ENCODE measurements at regions not wholly inside any gene's neighbourhood (a gene's known extent, or its start where the extent isn't known, plus 50 kb on each side); places are given as distances from the start of the nearest gene placed in this dataset.

DNA sequence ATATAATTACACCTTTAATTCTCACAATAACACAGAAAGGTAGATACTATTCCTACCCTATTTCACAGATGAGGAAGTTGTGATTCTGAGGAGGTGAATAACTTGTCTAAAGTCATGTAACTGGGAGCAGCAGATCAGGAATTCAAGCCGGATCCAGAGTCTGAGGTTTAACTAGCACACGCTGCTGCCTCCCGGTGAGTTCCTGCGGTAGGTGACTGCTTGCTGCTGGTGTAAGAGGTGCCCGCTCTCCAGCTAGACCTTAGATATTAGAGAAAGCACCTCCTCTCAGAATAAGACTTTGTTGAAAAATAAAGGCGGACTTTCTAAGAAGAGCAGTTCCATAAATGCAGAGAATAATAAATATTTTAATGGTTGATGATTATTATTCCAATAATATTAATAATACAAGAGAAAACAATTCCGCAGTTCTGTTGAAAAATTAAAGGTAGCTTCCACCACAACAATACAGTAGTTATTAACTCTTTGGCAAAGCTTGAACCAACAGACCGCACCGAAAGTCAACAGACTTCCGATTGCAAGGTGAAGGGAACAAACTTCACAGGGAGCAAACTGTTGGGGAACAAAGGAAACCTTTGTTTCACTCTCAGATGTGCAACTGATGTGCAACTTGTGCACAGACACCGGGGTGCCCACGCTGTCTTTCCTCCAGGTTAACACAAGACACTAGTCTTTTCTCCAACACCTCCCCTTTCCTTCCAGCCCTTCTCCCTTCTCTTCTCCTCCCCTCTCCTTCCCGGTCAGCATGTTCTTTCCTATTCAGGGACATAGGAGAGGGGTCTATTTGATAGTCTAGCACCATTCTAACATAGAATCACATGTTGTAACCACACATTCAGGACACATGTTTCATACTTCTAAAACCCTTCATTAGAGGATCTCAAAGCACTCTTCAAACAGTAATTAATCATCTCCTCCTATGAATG, 73.2 kb upstream of the EGLN3 start:
- Histone ChIP-seq H3K4me1 (ENCODE audit: insufficient read depth, low read length) (peaks cover 4% of the 10 kb centered on the region), H3K27me3 (ENCODE audit: insufficient read depth, low read length) (no peaks in the 10 kb centered on the region), H3K4me3 (ENCODE audit: low read length) (no peak overlapping the region), H3K9me3 (ENCODE audit: low read depth, low read length) (no peaks in the 10 kb centered on the region)

DNA sequence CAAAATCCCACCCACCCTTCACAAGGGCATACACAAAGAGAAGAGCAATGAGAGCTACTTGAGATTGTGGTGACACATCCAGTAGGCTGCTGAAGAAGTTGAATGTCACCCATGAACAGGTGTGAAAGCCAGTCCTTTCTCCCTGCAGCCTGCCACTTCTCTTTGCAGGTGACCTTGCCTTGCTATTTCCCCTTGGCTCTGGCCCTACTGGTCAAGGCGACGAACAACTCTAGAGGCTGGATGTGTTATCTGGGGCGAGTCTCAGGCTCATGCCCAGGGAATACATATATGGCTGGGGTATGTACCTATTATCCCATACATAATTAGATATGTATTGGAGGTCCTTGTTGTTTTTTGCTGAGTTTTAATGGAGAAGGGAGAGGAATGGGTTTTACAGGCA, 70.2 kb upstream of the EGLN3 start:
- H3K9me3 ChIP-seq (ENCODE audit: low read depth, low read length): no peaks in the 10 kb centered on the region

DNA sequence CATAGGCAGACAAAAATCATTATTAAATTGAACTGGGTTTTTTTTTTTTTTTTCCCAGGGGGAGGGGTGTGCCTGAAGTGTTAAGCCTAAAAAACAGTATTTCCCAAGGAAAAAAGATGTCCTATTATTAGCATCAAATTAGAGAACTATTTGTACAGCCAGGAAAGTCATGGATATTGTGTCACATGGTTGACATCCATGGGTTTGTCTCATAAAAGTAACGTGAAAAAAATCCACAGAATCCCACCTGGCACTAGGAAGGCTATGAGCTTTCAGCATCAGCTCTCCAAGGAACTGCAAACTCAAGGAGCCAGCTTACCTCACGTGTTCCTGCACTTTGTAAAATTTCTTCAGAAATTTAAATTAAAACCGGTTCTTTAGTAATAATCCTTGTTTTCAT, 69.1 kb upstream of the EGLN3 start:
- H3K27me3 ChIP-seq (ENCODE audit: insufficient read depth, low read length): no peaks in the 10 kb centered on the region

More for the DNA sequence above, 70.2 kb upstream of the EGLN3 start:
- no peak overlapping the region for H3K4me3 ChIP-seq (ENCODE audit: low read length)
- no peaks in the 10 kb centered on the region for H3K27me3 ChIP-seq (ENCODE audit: insufficient read depth, low read length)
- H3K4me1 ChIP-seq (ENCODE audit: insufficient read depth, low read length): peaks cover 4% of the 10 kb centered on the region

DNA sequence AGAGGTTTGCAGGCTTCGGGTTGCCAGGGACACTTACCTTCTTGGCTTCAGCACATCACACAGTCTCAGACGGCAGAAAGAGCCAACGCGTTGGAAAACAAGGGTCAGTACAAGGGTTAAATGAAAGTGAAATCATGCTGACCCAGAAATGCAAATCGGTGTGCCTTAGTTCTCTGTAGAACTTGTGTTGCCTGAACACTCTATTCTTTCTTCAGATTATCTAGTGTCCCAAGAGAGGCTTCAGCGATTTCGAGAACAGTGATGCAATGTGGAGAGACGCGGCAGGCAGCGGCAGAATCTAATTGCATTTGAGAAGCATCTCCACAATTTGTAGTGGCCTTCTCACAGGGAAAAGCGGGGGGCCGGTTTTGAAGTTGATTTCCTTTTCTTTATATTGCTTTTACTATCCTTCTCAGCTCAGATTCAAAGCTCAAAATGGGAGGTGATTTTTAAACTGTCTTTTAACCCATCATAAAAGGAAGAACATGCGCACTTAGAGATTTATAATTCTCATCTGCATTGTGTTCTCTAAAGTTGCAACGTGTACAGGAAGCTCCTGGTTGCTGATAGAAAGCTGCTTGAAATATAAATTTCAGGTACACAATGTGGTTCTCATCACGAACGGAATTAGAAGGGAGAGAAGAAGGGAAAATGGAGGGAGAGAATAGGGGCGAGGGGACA, 67.8 kb upstream of the EGLN3 start:
- Histone ChIP-seq H3K4me1 (ENCODE audit: insufficient read depth, low read length) (peaks cover 16% of the 10 kb centered on the region), H3K4me3 (ENCODE audit: low read length) (peak overlapping the region; percentile 38), H3K27me3 (ENCODE audit: insufficient read depth, low read length) (no peaks in the 10 kb centered on the region), H3K9me3 (ENCODE audit: low read depth, low read length) (no peaks in the 10 kb centered on the region)

More for the DNA sequence above, 69.1 kb upstream of the EGLN3 start:
- no peaks in the 10 kb centered on the region for H3K9me3 ChIP-seq (ENCODE audit: low read depth, low read length)
- H3K4me3 ChIP-seq (ENCODE audit: low read length): no peak overlapping the region
- peaks cover 4% of the 10 kb centered on the region for H3K4me1 ChIP-seq (ENCODE audit: insufficient read depth, low read length)

DNA sequence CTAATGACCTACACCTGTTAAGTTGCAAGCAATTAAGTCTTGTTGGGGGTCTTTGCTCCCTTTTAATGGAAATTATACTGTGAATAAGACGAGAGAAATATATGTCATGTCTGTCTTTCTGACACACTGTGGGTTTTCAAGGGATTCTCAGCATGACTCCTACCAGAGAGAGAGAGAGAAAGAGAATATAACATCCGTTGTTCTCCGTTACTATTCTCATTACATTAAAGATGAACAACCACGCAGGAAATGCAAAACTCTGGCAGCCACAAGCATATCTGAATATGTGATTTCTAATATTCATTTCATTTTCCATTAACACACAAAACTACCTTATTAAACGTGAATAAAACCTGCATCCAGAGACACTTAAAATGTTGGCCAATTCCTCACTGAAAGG, 67.3 kb upstream of the EGLN3 start:
- no peaks in the 10 kb centered on the region for H3K9me3 ChIP-seq (ENCODE audit: low read depth, low read length)
- H3K4me3 ChIP-seq (ENCODE audit: low read length): peak overlapping the region; percentile 38
- peaks cover 22% of the 10 kb centered on the region for H3K4me1 ChIP-seq (ENCODE audit: insufficient read depth, low read length)
- H3K27me3 ChIP-seq (ENCODE audit: insufficient read depth, low read length): no peaks in the 10 kb centered on the region

DNA sequence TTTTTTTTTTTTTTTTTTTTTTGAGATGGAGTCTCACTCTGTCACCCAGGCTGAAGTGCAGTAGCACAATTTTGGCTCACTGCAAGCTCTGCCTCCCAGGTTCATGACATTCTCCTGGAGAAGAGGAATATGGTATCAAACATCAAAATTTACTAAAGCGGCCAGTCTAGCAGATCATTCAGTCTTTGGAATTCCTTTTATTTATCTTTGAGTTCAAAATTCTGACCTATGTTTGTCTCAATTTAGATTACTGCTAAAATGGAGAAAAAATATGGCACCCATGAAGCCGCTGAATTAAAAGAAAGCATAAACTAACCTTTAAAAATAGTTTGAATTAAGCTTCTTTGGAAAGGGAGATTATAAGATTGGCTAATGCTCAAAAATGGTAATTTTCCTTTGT, 64.5 kb upstream of the EGLN3 start:
- Histone ChIP-seq H3K4me3 (ENCODE audit: low read length) (no peak overlapping the region), H3K4me1 (ENCODE audit: insufficient read depth, low read length) (peaks cover 32% of the 10 kb centered on the region), H3K27me3 (ENCODE audit: insufficient read depth, low read length) (no peaks in the 10 kb centered on the region), H3K9me3 (ENCODE audit: low read depth, low read length) (no peaks in the 10 kb centered on the region)

DNA sequence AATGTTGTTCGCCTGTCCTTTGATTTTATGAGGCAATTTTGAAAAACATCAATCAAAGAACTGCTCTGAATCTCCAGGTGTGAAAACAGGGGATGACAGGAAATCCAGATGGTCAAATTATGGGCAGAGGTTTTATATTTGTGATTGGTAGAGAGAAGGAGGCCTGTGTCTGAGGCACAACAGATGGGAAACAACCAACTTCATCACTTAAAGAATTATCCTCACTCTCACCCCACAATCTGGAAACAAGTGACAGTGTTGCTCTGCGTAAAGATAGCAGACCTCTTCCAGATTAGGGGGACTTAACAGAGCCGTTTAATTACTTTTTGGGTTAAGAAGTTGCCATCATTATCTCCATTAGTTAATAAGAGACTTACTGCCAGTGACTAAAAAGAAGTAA, 64.1 kb upstream of the EGLN3 start:
- Histone ChIP-seq H3K27me3 (ENCODE audit: insufficient read depth, low read length) (no peaks in the 10 kb centered on the region), H3K4me3 (ENCODE audit: low read length) (no peak overlapping the region), H3K9me3 (ENCODE audit: low read depth, low read length) (no peaks in the 10 kb centered on the region), H3K4me1 (ENCODE audit: insufficient read depth, low read length) (peaks cover 32% of the 10 kb centered on the region)

DNA sequence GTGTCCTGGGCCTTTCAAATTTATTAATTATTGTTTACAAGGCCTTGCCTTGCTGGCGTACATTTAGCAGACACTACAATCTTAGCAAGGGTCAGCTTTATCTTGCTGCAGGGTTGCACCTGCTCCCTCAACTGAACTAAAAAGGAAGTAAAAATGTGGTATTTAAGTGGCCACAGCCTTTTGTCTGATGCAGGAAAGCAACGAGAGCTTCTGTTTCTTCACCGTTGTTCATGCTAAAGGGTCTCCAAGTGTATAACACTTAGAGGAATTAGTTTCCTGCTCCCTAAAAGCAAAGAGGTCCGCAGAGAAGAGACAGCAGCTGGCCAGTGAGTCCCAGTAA, 62.8 kb upstream of the EGLN3 start:
- Histone ChIP-seq H3K4me3 (ENCODE audit: low read length) (no peak overlapping the region), H3K4me1 (ENCODE audit: insufficient read depth, low read length) (peaks cover 27% of the 10 kb centered on the region), H3K27me3 (ENCODE audit: insufficient read depth, low read length) (no peaks in the 10 kb centered on the region)

DNA sequence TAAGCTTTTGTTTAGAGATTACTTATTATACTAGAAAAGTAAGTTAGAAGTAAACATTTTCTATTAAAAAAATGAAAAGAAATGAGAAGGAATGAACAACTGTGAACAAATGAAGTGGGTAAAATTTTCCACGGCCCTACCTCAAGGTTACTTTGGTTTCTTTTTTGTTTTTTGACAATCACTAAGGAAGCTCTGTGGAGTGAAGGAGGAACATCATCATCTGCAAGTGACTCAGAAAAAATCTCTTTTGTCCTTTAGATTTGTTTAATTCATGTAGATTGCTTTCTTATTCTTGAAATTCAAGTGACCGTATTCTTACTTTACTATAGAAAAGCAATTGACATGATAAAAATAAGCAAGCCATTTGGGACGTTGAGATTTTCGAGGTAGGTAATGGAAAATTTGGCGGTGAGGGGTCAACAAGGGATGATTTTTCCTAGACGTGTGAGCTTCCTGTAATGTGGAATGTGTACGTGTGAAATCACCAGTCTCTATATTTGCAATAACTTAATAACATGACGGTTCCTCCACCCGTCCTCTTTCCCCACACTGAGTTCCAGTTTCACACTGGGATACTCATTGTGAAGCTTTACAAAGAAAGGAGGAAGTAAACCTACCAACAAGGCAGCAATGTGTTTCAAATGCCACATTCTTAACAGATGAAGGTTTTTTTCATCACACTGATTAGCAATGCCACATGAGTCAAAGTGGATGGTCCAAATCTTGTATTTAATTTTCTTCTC, 62.3 kb upstream of the EGLN3 start:
- H3K4me3 ChIP-seq (ENCODE audit: low read length): no peak overlapping the region
- H3K27me3 ChIP-seq (ENCODE audit: insufficient read depth, low read length): no peaks in the 10 kb centered on the region
- peaks cover 27% of the 10 kb centered on the region for H3K4me1 ChIP-seq (ENCODE audit: insufficient read depth, low read length)
- no peaks in the 10 kb centered on the region for H3K9me3 ChIP-seq (ENCODE audit: low read depth, low read length)

More for the DNA sequence above, 62.8 kb upstream of the EGLN3 start:
- H3K9me3 ChIP-seq (ENCODE audit: low read depth, low read length): no peaks in the 10 kb centered on the region

DNA sequence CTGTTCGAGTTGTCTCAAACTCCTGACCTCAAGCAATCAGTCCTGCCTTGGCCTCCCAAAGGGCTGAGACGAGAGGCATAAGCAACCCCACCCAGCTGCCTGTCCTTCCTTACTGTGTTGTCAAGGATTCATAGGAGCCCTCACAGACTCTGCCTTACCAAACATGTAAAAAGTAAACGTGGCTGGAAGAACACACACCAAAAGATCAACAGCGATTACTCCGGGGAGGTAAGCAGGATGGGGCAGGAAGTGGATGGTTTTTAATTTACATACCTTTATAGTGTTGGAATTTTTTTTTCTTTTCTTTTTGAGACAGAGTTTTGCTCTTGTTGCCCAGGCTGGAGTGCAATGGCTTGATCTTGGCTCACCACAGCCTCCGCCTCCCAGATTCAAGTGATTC, 61.5 kb upstream of the EGLN3 start:
- no peak overlapping the region for H3K4me3 ChIP-seq (ENCODE audit: low read length)
- H3K4me1 ChIP-seq (ENCODE audit: insufficient read depth, low read length): peaks cover 27% of the 10 kb centered on the region
- H3K27me3 ChIP-seq (ENCODE audit: insufficient read depth, low read length): no peaks in the 10 kb centered on the region
- no peaks in the 10 kb centered on the region for H3K9me3 ChIP-seq (ENCODE audit: low read depth, low read length)

DNA sequence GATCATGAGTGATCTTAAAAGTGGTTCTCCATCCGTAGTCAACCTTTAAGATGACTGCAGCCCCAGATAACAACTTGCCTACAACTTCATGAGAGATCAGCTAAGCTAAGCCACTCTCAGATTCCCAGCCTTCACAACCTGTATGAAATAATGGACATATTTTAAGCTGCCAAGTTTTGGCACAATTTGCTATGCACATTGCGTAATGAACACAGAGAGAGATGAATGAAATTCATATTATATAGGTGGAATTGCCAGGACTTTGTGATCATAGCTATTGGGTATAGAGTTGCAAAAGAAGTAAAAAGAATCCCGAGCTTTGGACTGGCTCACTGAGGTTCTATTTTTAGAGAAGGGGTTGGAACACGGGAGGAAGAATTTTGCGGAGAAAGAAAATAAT, 59.1 kb upstream of the EGLN3 start:
- Histone ChIP-seq H3K4me1 (ENCODE audit: insufficient read depth, low read length) (peaks cover 27% of the 10 kb centered on the region), H3K4me3 (ENCODE audit: low read length) (no peak overlapping the region), H3K9me3 (ENCODE audit: low read depth, low read length) (no peaks in the 10 kb centered on the region), H3K27me3 (ENCODE audit: insufficient read depth, low read length) (no peaks in the 10 kb centered on the region)

DNA sequence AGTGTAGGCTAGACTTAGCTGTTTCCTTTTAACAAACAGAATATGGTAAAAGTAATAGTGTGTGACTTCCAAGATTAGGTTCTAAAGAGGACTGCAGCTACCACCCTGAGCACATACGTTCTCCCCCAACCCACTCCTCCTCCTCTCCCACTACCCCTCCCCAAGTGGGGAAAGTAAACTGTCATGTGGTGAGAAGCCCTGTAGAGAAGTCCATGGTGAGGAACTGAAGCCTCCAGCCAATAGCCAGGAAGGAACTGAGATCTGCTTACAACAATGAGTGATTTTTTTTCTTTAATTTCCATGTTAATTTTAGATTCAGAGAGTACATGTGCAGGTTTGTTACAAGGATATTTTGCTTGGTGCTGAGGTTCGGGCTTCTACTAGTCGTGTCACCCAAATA, 57.0 kb upstream of the EGLN3 start:
- Histone ChIP-seq H3K9me3 (ENCODE audit: low read depth, low read length) (no peaks in the 10 kb centered on the region), H3K27me3 (ENCODE audit: insufficient read depth, low read length) (no peaks in the 10 kb centered on the region), H3K4me3 (ENCODE audit: low read length) (no peak overlapping the region), H3K4me1 (ENCODE audit: insufficient read depth, low read length) (peaks cover 7% of the 10 kb centered on the region)

DNA sequence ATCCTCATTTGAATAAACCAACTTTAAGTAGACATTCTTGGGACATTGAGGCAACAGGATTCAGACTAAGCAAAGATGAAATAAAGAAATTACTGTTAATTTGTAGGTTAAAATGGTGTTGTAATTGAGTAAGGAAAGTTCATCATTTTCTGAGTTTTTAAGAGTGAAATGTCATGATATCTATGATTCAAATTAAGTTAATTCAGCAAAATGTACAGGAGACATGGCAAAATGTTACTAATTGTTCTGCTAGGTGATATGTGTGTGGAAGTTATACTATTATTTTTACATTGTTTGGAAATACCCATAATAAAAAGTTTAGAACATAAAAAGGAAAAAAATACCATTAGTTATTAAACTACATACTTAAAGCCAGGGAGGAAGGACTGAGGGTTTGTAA, 55.0 kb upstream of the EGLN3 start:
- Histone ChIP-seq H3K9me3 (ENCODE audit: low read depth, low read length) (no peaks in the 10 kb centered on the region), H3K4me3 (ENCODE audit: low read length) (no peak overlapping the region)

DNA sequence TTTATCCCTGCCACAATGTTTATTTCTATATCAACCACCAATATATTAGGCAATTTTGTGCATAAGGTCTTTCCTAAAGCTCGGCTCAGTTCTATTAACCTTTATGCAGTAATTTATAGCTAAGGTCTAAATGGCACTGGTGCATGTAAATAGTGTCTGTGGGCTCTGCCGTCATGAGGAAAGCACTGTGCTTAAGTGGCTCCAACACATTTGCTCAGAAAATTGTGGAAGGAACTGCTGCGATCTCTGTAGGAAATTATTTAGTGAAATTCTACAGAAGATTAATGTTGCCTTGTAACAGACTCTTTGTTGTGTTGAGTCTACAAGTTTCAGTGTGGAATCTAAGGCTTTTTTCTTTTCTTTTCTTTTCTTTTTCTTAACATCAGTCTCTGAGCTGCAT, 54.0 kb upstream of the EGLN3 start:
- Histone ChIP-seq H3K4me1 (ENCODE audit: insufficient read depth, low read length) (no peaks in the 10 kb centered on the region), H3K4me3 (ENCODE audit: low read length) (no peak overlapping the region), H3K27me3 (ENCODE audit: insufficient read depth, low read length) (no peaks in the 10 kb centered on the region), H3K9me3 (ENCODE audit: low read depth, low read length) (no peaks in the 10 kb centered on the region)

More for the DNA sequence above, 55.0 kb upstream of the EGLN3 start:
- H3K4me1 ChIP-seq (ENCODE audit: insufficient read depth, low read length): no peaks in the 10 kb centered on the region
- no peaks in the 10 kb centered on the region for H3K27me3 ChIP-seq (ENCODE audit: insufficient read depth, low read length)

DNA sequence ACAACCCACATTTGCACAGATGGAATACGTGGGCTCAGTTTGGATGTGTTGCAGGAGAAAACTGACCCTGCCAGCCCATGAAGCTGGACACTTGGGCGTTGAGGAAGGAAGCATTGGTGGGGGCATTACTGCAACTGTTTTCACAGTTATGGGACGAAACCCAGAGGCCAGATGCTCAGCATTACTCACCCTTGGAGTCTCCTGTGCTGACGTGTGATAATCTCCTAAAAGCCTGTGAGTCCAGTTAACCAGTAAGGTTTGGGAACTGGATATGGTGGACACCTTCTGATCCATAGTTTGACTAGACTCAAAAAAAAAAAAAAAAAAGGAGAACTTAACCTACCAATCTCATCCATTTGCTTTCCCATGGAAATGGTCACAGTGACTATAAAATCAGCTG, 52.8 kb upstream of the EGLN3 start:
- H3K4me1 ChIP-seq (ENCODE audit: insufficient read depth, low read length): no peaks in the 10 kb centered on the region
- H3K9me3 ChIP-seq (ENCODE audit: low read depth, low read length): no peaks in the 10 kb centered on the region
- H3K4me3 ChIP-seq (ENCODE audit: low read length): no peak overlapping the region
- H3K27me3 ChIP-seq (ENCODE audit: insufficient read depth, low read length): no peaks in the 10 kb centered on the region
